WTC11 (cell line): ENCODE measurements at regions not wholly inside any gene's neighbourhood (a gene's known extent, or its start where the extent isn't known, plus 50 kb on each side); places are given as distances from the start of the nearest gene placed in this dataset.

Experiments
- NR2C2 ChIP-seq: sonication (generic); formaldehyde crosslinking; IDR thresholded peaks from 2 replicates; pipeline ENCODE4 v1.8.0; 2022; ENCODE audit warnings: mild to moderate bottlenecking, missing genetic modification reagents
- NR3C1 ChIP-seq: sonication (generic); formaldehyde crosslinking; conservative IDR thresholded peaks from 2 replicates; pipeline ENCODE4 v1.8.1; 2023; ENCODE audit warnings: low read depth, mild to moderate bottlenecking, missing genetic modification reagents
- SP1 ChIP-seq: sonication (generic); formaldehyde crosslinking; conservative IDR thresholded peaks from 2 replicates; pipeline ENCODE4 v1.8.1; 2022; ENCODE audit warnings: missing genetic modification reagents
- ZNF232 ChIP-seq: sonication (generic); formaldehyde crosslinking; IDR thresholded peaks from 2 replicates; pipeline ENCODE4 v1.8.0; 2022; ENCODE audit warnings: mild to moderate bottlenecking, missing genetic modification reagents
- TF ChIP-seq, protein P1 (sequence below): sonication (generic); formaldehyde crosslinking; IDR thresholded peaks from 2 replicates; pipeline ENCODE4 v1.8.0; 2023; ENCODE audit warnings: missing genetic modification reagents
- TF ChIP-seq, protein P2 (sequence below): sonication (generic); formaldehyde crosslinking; IDR thresholded peaks from 2 replicates; pipeline ENCODE4 v1.8.1; 2022; ENCODE audit warnings: missing genetic modification reagents, borderline replicate concordance
- TF ChIP-seq, protein P3 (sequence below): fragments of 200-600 bp; IDR thresholded peaks from 2 replicates; pipeline ENCODE4 v1.8.0; 2022; ENCODE audit warnings: antibody characterized with exemption
- TF ChIP-seq, protein P4 (sequence below): sonication (generic); formaldehyde crosslinking; IDR thresholded peaks from 2 replicates; pipeline ENCODE4 v1.8.1; 2023; ENCODE audit warnings: mild to moderate bottlenecking, missing genetic modification reagents, moderate library complexity
- TF ChIP-seq, protein P5 (sequence below): sonication (generic); formaldehyde crosslinking; IDR thresholded peaks from 2 replicates; pipeline ENCODE4 v1.8.1; 2023; ENCODE audit warnings: mild to moderate bottlenecking, missing genetic modification reagents
- TF ChIP-seq, protein P6 (sequence below): sonication (generic); formaldehyde crosslinking; IDR thresholded peaks from 2 replicates; pipeline ENCODE4 v1.8.1; 2022; ENCODE audit warnings: low read depth, mild to moderate bottlenecking, moderate library complexity, missing genetic modification reagents, borderline replicate concordance
- TF ChIP-seq, protein P7 (sequence below): sonication (generic); formaldehyde crosslinking; IDR thresholded peaks from 2 replicates; pipeline ENCODE4 v1.8.0; 2022; ENCODE audit warnings: missing genetic modification reagents

DNA sequence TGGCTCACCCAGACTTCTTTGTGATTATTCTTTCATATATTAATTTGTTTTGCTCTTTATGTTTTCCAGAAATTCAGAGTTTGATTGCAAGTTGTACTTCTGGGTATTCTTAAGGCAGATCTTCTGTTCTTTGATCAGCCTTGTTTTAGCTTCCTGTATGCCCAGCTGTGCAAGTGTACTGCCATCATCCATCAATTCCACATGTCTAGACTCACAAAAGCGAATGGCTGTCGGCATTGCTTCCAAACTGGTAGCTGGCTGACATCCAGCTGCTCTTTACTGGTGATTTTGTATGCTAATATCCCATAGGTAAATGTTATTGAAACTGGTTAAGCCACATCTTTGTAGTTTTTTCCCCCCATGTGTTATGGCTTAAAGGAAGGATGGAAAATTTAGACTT lies 1084.8 kb upstream of the CITED2 start:
- TF ChIP-seq, protein P1, sequence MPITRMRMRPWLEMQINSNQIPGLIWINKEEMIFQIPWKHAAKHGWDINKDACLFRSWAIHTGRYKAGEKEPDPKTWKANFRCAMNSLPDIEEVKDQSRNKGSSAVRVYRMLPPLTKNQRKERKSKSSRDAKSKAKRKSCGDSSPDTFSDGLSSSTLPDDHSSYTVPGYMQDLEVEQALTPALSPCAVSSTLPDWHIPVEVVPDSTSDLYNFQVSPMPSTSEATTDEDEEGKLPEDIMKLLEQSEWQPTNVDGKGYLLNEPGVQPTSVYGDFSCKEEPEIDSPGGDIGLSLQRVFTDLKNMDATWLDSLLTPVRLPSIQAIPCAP (CRISPR knock-in tag), result no peak
- TF ChIP-seq, protein P2, sequence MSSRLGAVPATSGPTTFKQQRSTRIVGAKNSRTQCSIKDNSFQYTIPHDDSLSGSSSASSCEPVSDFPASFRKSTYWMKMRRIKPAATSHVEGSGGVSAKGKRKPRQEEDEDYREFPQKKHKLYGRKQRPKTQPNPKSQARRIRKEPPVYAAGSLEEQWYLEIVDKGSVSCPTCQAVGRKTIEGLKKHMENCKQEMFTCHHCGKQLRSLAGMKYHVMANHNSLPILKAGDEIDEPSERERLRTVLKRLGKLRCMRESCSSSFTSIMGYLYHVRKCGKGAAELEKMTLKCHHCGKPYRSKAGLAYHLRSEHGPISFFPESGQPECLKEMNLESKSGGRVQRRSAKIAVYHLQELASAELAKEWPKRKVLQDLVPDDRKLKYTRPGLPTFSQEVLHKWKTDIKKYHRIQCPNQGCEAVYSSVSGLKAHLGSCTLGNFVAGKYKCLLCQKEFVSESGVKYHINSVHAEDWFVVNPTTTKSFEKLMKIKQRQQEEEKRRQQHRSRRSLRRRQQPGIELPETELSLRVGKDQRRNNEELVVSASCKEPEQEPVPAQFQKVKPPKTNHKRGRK, result no peak
- TF ChIP-seq NR3C1 (no peak), ZNF232 (CRISPR knock-in tag) (no peak), NR2C2 (CRISPR knock-in tag) (no peak), SP1 (no peak)
- TF ChIP-seq, protein P3, sequence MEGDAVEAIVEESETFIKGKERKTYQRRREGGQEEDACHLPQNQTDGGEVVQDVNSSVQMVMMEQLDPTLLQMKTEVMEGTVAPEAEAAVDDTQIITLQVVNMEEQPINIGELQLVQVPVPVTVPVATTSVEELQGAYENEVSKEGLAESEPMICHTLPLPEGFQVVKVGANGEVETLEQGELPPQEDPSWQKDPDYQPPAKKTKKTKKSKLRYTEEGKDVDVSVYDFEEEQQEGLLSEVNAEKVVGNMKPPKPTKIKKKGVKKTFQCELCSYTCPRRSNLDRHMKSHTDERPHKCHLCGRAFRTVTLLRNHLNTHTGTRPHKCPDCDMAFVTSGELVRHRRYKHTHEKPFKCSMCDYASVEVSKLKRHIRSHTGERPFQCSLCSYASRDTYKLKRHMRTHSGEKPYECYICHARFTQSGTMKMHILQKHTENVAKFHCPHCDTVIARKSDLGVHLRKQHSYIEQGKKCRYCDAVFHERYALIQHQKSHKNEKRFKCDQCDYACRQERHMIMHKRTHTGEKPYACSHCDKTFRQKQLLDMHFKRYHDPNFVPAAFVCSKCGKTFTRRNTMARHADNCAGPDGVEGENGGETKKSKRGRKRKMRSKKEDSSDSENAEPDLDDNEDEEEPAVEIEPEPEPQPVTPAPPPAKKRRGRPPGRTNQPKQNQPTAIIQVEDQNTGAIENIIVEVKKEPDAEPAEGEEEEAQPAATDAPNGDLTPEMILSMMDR, result no peak
- TF ChIP-seq, protein P4, sequence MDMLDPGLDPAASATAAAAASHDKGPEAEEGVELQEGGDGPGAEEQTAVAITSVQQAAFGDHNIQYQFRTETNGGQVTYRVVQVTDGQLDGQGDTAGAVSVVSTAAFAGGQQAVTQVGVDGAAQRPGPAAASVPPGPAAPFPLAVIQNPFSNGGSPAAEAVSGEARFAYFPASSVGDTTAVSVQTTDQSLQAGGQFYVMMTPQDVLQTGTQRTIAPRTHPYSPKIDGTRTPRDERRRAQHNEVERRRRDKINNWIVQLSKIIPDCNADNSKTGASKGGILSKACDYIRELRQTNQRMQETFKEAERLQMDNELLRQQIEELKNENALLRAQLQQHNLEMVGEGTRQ (CRISPR knock-in tag), result no peak
- TF ChIP-seq, protein P5, sequence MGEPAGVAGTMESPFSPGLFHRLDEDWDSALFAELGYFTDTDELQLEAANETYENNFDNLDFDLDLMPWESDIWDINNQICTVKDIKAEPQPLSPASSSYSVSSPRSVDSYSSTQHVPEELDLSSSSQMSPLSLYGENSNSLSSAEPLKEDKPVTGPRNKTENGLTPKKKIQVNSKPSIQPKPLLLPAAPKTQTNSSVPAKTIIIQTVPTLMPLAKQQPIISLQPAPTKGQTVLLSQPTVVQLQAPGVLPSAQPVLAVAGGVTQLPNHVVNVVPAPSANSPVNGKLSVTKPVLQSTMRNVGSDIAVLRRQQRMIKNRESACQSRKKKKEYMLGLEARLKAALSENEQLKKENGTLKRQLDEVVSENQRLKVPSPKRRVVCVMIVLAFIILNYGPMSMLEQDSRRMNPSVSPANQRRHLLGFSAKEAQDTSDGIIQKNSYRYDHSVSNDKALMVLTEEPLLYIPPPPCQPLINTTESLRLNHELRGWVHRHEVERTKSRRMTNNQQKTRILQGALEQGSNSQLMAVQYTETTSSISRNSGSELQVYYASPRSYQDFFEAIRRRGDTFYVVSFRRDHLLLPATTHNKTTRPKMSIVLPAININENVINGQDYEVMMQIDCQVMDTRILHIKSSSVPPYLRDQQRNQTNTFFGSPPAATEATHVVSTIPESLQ (CRISPR knock-in tag), result no peak
- TF ChIP-seq, protein P6, sequence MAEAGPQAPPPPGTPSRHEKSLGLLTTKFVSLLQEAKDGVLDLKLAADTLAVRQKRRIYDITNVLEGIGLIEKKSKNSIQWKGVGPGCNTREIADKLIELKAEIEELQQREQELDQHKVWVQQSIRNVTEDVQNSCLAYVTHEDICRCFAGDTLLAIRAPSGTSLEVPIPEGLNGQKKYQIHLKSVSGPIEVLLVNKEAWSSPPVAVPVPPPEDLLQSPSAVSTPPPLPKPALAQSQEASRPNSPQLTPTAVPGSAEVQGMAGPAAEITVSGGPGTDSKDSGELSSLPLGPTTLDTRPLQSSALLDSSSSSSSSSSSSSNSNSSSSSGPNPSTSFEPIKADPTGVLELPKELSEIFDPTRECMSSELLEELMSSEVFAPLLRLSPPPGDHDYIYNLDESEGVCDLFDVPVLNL, result no peak
- TF ChIP-seq, protein P7, sequence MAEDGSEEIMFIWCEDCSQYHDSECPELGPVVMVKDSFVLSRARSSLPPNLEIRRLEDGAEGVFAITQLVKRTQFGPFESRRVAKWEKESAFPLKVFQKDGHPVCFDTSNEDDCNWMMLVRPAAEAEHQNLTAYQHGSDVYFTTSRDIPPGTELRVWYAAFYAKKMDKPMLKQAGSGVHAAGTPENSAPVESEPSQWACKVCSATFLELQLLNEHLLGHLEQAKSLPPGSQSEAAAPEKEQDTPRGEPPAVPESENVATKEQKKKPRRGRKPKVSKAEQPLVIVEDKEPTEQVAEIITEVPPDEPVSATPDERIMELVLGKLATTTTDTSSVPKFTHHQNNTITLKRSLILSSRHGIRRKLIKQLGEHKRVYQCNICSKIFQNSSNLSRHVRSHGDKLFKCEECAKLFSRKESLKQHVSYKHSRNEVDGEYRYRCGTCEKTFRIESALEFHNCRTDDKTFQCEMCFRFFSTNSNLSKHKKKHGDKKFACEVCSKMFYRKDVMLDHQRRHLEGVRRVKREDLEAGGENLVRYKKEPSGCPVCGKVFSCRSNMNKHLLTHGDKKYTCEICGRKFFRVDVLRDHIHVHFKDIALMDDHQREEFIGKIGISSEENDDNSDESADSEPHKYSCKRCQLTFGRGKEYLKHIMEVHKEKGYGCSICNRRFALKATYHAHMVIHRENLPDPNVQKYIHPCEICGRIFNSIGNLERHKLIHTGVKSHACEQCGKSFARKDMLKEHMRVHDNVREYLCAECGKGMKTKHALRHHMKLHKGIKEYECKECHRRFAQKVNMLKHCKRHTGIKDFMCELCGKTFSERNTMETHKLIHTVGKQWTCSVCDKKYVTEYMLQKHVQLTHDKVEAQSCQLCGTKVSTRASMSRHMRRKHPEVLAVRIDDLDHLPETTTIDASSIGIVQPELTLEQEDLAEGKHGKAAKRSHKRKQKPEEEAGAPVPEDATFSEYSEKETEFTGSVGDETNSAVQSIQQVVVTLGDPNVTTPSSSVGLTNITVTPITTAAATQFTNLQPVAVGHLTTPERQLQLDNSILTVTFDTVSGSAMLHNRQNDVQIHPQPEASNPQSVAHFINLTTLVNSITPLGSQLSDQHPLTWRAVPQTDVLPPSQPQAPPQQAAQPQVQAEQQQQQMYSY (CRISPR knock-in tag), result no peak
